H9 (cell line): ENCODE measurements at regions not wholly inside any gene's neighbourhood (a gene's known extent, or its start where the extent isn't known, plus 50 kb on each side); places are given as distances from the start of the nearest gene placed in this dataset.

Experiments
- DNase-seq: peaks from one replicate; pipeline ENCODE4 v3.0.0-alpha.2; 2017
- H2AFZ ChIP-seq: one replicate; pipeline ENCODE4 v1.6.1; 2013; ENCODE audit warnings: mild to moderate bottlenecking, low read length, control low read depth, moderate library complexity
- H2AK5ac ChIP-seq: 2 replicates; pipeline ENCODE4 v1.6.1; 2013; ENCODE audit warnings: low read length, control low read depth, mixed read lengths; ENCODE audit not compliant: insufficient read length
- H2BK120ac ChIP-seq: one replicate; pipeline ENCODE4 v1.6.1; 2013; ENCODE audit warnings: low read depth, mild to moderate bottlenecking, low read length, control low read depth, inconsistent platforms; ENCODE audit not compliant: poor library complexity, severe bottlenecking
- H2BK12ac ChIP-seq: 2 replicates; pipeline ENCODE4 v1.6.1; 2013; ENCODE audit warnings: low read length, control low read depth, mixed read lengths, low read depth; ENCODE audit not compliant: insufficient read length
- H2BK15ac ChIP-seq: 2 replicates; pipeline ENCODE4 v1.6.1; 2013; ENCODE audit warnings: low read depth, low read length, control low read depth
- H2BK20ac ChIP-seq: one replicate; pipeline ENCODE4 v1.6.1; 2013; ENCODE audit warnings: low read depth, mild to moderate bottlenecking, low read length, control low read depth, inconsistent platforms; ENCODE audit not compliant: poor library complexity, severe bottlenecking
- H2BK5ac ChIP-seq: 2 replicates; pipeline ENCODE4 v1.6.1; 2013; ENCODE audit warnings: low read length, control low read depth, mixed read lengths; ENCODE audit not compliant: insufficient read length
- H3K14ac ChIP-seq: 2 replicates; pipeline ENCODE4 v1.6.1; 2013; ENCODE audit warnings: low read length, control low read depth; ENCODE audit not compliant: insufficient read depth
- H3K18ac ChIP-seq: 2 replicates; pipeline ENCODE4 v1.6.1; 2013; ENCODE audit warnings: low read depth, mild to moderate bottlenecking, mixed read lengths, low read length, control low read depth; ENCODE audit not compliant: insufficient read length
- H3K23ac ChIP-seq: 2 replicates; pipeline ENCODE4 v1.6.1; 2013; ENCODE audit warnings: low read length, control low read depth, mixed read lengths, low read depth; ENCODE audit not compliant: insufficient read length
- H3K23me2 ChIP-seq: 2 replicates; pipeline ENCODE4 v1.6.1; 2013; ENCODE audit warnings: low read depth, mild to moderate bottlenecking, mixed read lengths, low read length, control low read depth; ENCODE audit not compliant: insufficient read length, poor library complexity, severe bottlenecking
- H3K27ac ChIP-seq: 2 replicates; pipeline ENCODE4 v1.5.1; 2013; ENCODE audit warnings: low read length, control low read depth, mixed read lengths, low read depth; ENCODE audit not compliant: insufficient read length
- H3K27me3 ChIP-seq: 2 replicates; pipeline ENCODE4 v1.6.1; 2013; ENCODE audit warnings: low read length, control low read depth, inconsistent platforms; ENCODE audit not compliant: insufficient read depth
- H3K4ac ChIP-seq: 2 replicates; pipeline ENCODE4 v1.6.1; 2013; ENCODE audit warnings: low read depth, mild to moderate bottlenecking, control low read depth, inconsistent platforms, low read length, moderate library complexity
- H3K4me1 ChIP-seq: 2 replicates; pipeline ENCODE4 v1.6.1; 2013; ENCODE audit warnings: low read length, control low read depth, inconsistent platforms; ENCODE audit not compliant: insufficient read depth
- H3K4me2 ChIP-seq: 2 replicates; pipeline ENCODE4 v1.6.1; 2013; ENCODE audit warnings: low read length, control low read depth, mixed read lengths; ENCODE audit not compliant: insufficient read length, insufficient read depth
- H3K56ac ChIP-seq: 2 replicates; pipeline ENCODE4 v1.6.1; 2013; ENCODE audit warnings: low read depth, mild to moderate bottlenecking, mixed read lengths, low read length, control low read depth; ENCODE audit not compliant: insufficient read length
- H3K79me1 ChIP-seq: 2 replicates; pipeline ENCODE4 v1.6.1; 2013; ENCODE audit warnings: low read depth, mild to moderate bottlenecking, moderate library complexity, low read length, control low read depth, inconsistent platforms; ENCODE audit not compliant: insufficient read depth, poor library complexity, severe bottlenecking
- H3K79me2 ChIP-seq: 2 replicates; pipeline ENCODE4 v1.6.1; 2013; ENCODE audit warnings: low read length, control low read depth, inconsistent platforms; ENCODE audit not compliant: insufficient read depth
- H3K9ac ChIP-seq: 2 replicates; pipeline ENCODE4 v1.6.1; 2013; ENCODE audit warnings: low read length, control low read depth, mixed read lengths; ENCODE audit not compliant: insufficient read length; ENCODE audit errors: extremely low read depth
- H3K9me3 ChIP-seq: one replicate; pipeline ENCODE4 v1.6.1; 2013; ENCODE audit warnings: low read depth, low read length, inconsistent platforms; ENCODE audit not compliant: control insufficient read depth
- H3T11ph ChIP-seq: one replicate; pipeline ENCODE4 v1.6.1; 2013; ENCODE audit warnings: mild to moderate bottlenecking, low read length, control low read depth, inconsistent platforms
- H4K20me1 ChIP-seq: one replicate; pipeline ENCODE4 v1.6.1; 2013; ENCODE audit not compliant: control insufficient read depth, insufficient read length, insufficient read depth
- H4K5ac ChIP-seq: 2 replicates; pipeline ENCODE4 v1.6.1; 2013; ENCODE audit warnings: low read depth, mild to moderate bottlenecking, mixed read lengths, low read length, control low read depth; ENCODE audit not compliant: insufficient read length
- H4K8ac ChIP-seq: replicated peaks from 2 replicates; pipeline ENCODE4 v1.6.1; 2013; ENCODE audit warnings: low read length, control low read depth, mixed read lengths, low read depth; ENCODE audit not compliant: insufficient read length
- H4K91ac ChIP-seq: 2 replicates; pipeline ENCODE4 v1.6.1; 2013; ENCODE audit warnings: low read depth, mild to moderate bottlenecking, moderate library complexity, mixed read lengths, low read length, control low read depth; ENCODE audit not compliant: insufficient read length
- H3K27ac Mint-ChIP-seq, 3 experiments: 2 replicates in 2 of 3; 3 replicates in 1 of 3; pipeline ENCODE4 v1.8.0; 2020 to 2021; ENCODE audit warnings: mixed read lengths in 3 of 3, mild to moderate bottlenecking in 1 of 3, moderate library complexity in 1 of 3
- H3K27me3 Mint-ChIP-seq: 2 replicates; pipeline ENCODE4 v1.8.0; 2021; ENCODE audit warnings: low read depth, mild to moderate bottlenecking, moderate library complexity, mixed read lengths
- H3K36me3 Mint-ChIP-seq, 3 experiments: 2 replicates in 2 of 3; 3 replicates in 1 of 3; pipeline ENCODE4 v1.8.0; 2020 to 2021; ENCODE audit warnings: low read depth in 3 of 3, mixed read lengths in 3 of 3; ENCODE audit not compliant: insufficient read depth in 1 of 3
- H3K4me1 Mint-ChIP-seq, 2 experiments: 2 replicates each; pipeline ENCODE4 v1.8.0; 2020; ENCODE audit warnings: mixed read lengths in 2 of 2
- H3K4me3 Mint-ChIP-seq, 2 experiments: 2 replicates in 1 of 2; 3 replicates in 1 of 2; pipeline ENCODE4 v1.8.0; 2020 to 2021; ENCODE audit warnings: mild to moderate bottlenecking in 2 of 2, mixed read lengths in 2 of 2, moderate library complexity in 1 of 2
- H3K9me3 Mint-ChIP-seq, 2 experiments: 2 replicates in 1 of 2; 3 replicates in 1 of 2; pipeline ENCODE4 v1.8.0; 2020; ENCODE audit warnings: mild to moderate bottlenecking in 2 of 2, mixed read lengths in 2 of 2, moderate library complexity in 1 of 2
- WGBS: extraction: QIAGEN DNeasy Blood & Tissue Kit; methylation state at CpG from one replicate; pipeline ENCODE4 v1.1.7; 2013; ENCODE audit warnings: missing lambda C conversion rate, low lambda C conversion rate, mixed read lengths; ENCODE audit not compliant: insufficient read length; ENCODE audit errors: extremely low coverage; 5-methylcytosine and 5-hydroxymethylcytosine counted together
- TF ChIP-seq, protein P1 (sequence below): fragments of 200-600 bp; sonication (generic); conservative IDR thresholded peaks from 3 replicates; pipeline ENCODE4 v1.8.0; 2021; ENCODE audit warnings: antibody characterized with exemption, mild to moderate bottlenecking

DNA sequence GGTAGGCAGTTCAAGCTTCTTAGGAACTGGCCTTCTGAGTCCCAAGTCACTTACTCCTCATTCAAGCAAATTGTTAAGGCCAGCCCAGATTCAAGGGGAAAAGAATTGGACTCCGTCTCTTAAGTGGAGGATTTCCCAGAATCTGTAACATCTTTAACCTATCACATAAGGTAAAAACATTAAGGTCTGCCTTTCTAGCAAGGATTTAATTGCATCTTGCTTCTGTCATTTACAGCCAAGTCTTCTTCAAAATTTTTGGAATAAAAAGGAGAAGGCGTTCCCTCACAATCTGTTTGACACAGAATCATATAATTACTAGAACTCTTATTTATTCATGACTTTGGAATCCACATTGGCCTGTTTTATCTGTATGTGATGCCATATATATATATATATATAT, 56.5 kb upstream of the ADORA2B start:
- H4K8ac ChIP-seq = no peak overlapping the region
- no peak overlapping the region for H3K56ac ChIP-seq
- TF ChIP-seq, protein P1, sequence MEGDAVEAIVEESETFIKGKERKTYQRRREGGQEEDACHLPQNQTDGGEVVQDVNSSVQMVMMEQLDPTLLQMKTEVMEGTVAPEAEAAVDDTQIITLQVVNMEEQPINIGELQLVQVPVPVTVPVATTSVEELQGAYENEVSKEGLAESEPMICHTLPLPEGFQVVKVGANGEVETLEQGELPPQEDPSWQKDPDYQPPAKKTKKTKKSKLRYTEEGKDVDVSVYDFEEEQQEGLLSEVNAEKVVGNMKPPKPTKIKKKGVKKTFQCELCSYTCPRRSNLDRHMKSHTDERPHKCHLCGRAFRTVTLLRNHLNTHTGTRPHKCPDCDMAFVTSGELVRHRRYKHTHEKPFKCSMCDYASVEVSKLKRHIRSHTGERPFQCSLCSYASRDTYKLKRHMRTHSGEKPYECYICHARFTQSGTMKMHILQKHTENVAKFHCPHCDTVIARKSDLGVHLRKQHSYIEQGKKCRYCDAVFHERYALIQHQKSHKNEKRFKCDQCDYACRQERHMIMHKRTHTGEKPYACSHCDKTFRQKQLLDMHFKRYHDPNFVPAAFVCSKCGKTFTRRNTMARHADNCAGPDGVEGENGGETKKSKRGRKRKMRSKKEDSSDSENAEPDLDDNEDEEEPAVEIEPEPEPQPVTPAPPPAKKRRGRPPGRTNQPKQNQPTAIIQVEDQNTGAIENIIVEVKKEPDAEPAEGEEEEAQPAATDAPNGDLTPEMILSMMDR = no peak
- H3K79me2 ChIP-seq = no peaks in the 10 kb centered on the region
- H2BK120ac ChIP-seq = no peak overlapping the region
- no peaks in the 10 kb centered on the region for H3K9me3 ChIP-seq
- H3K4me1 Mint-ChIP-seq = peaks cover 3% of the 10 kb centered on the region in 2 experiments
- H2AFZ ChIP-seq = no peak overlapping the region
- H3K23ac ChIP-seq = no peak overlapping the region
- H3K79me1 ChIP-seq = no peaks in the 10 kb centered on the region
- no peak overlapping the region for H2AK5ac ChIP-seq
- no peak overlapping the region for H2BK15ac ChIP-seq
- DNase-seq = no peak
- no peak overlapping the region for H3K4ac ChIP-seq
- no peak overlapping the region for H2BK12ac ChIP-seq
- H3K9me3 Mint-ChIP-seq = no peaks in the 10 kb centered on the region
- no peak overlapping the region for H2BK20ac ChIP-seq
- H4K20me1 ChIP-seq = no peaks in the 10 kb centered on the region
- no peaks in the 10 kb centered on the region for H3K23me2 ChIP-seq
- H3K27me3 Mint-ChIP-seq = no peaks in the 10 kb centered on the region
- WGBS = no CpG with 5 or more reads among the region's 2 CpGs
- H3K4me2 ChIP-seq = no peak overlapping the region
- H3K9ac ChIP-seq = no peak overlapping the region
- no peak overlapping the region for H3T11ph ChIP-seq
- H3K27me3 ChIP-seq = no peaks in the 10 kb centered on the region
- H3K14ac ChIP-seq = no peak overlapping the region
- H3K18ac ChIP-seq = no peak overlapping the region
- no peak overlapping the region for H4K5ac ChIP-seq
- H3K27ac Mint-ChIP-seq = no peak overlapping the region
- H3K27ac ChIP-seq = no peak overlapping the region
- no peak overlapping the region for H3K4me3 Mint-ChIP-seq
- H3K36me3 Mint-ChIP-seq = no peaks in the 10 kb centered on the region; a peak in 1 of 7 replicates
- H2BK5ac ChIP-seq = no peak overlapping the region
- no peaks in the 10 kb centered on the region for H3K4me1 ChIP-seq
- no peak overlapping the region for H4K91ac ChIP-seq
